Mesodermal cell (in vitro differentiated cells): ENCODE measurements at regions not wholly inside any gene's neighbourhood (a gene's known extent, or its start where the extent isn't known, plus 50 kb on each side); places are given as distances from the start of the nearest gene placed in this dataset.
"Not testable (repeated sequence)": the region's sequence is repeated elsewhere in the genome, so short reads cannot be mapped to it uniquely, and the experiment has no call there.

ENCODE experiments used
- H3K27ac ChIP-seq: 2 replicates; pipeline ENCODE4 v1.7.0; 2013; ENCODE audit warnings: mild to moderate bottlenecking, low read depth, low read length, moderate library complexity; ENCODE audit not compliant: severe bottlenecking
- H3K36me3 ChIP-seq: 2 replicates; pipeline ENCODE4 v1.7.1; 2013; ENCODE audit warnings: mild to moderate bottlenecking, low read length, moderate library complexity; ENCODE audit not compliant: control insufficient read depth, insufficient read depth
- H3K4me1 ChIP-seq: one replicate; pipeline ENCODE4 v1.7.1; 2013; ENCODE audit warnings: mild to moderate bottlenecking, low read length; ENCODE audit not compliant: insufficient read depth, control insufficient read depth, poor library complexity, severe bottlenecking
- H3K4me3 ChIP-seq: 2 replicates; pipeline ENCODE4 v1.7.0; 2013; ENCODE audit warnings: low read length, control low read depth, mild to moderate bottlenecking; ENCODE audit not compliant: insufficient read depth, poor library complexity, severe bottlenecking; ENCODE audit errors: extremely low read depth
- H3K9me3 ChIP-seq: 2 replicates; pipeline ENCODE4 v1.7.1; 2013; ENCODE audit warnings: mild to moderate bottlenecking, low read length, moderate library complexity; ENCODE audit not compliant: control insufficient read depth
- WGBS, 2 experiments: methylation state at CpG; one replicate each; pipeline ENCODE4 v1.1.5; 2013; ENCODE audit warnings: missing lambda C conversion rate in 2 of 2; ENCODE audit not compliant: insufficient coverage in 2 of 2; 5-methylcytosine and 5-hydroxymethylcytosine counted together

- Histone ChIP-seq H3K36me3 (no peaks in the 10 kb centered on the region), H3K9me3 (peaks cover 2% of the 10 kb centered on the region), H3K27ac (no peak overlapping the region), H3K4me1 (no peaks in the 10 kb centered on the region), H3K4me3 (no peak overlapping the region)
- 71 to 90% methylated on average over 1 of the region's 2 CpGs for WGBS, 2 experiments
Measured at GRCh38 chr3:145022447-145022846, 1050.8 kb downstream of the DIPK2A start.

- no CpG with 5 or more reads among the region's 1 CpG for WGBS, 2 experiments
- H3K4me1 ChIP-seq, result no peaks in the 10 kb centered on the region
- no peak overlapping the region for H3K27ac ChIP-seq
- H3K9me3 ChIP-seq, result peaks cover 4% of the 10 kb centered on the region
- no peaks in the 10 kb centered on the region for H3K36me3 ChIP-seq
- no peak overlapping the region for H3K4me3 ChIP-seq
Measured at GRCh38 chr3:145024700-145025099, 1053.1 kb downstream of the DIPK2A start.

- H3K4me1 ChIP-seq, H3K27ac ChIP-seq, H3K4me3 ChIP-seq, H3K9me3 ChIP-seq, H3K36me3 ChIP-seq: not testable (repeated sequence)
- WGBS, 2 experiments, result 66 to 87% methylated on average over 2 to 3 of the region's 3 CpGs
Measured at GRCh38 chr3:145027186-145027585, 1055.6 kb downstream of the DIPK2A start.

GRCh38 chr3:145032791-145033190 is 1061.2 kb downstream of the DIPK2A start:
- Histone ChIP-seq H3K36me3 (no peaks in the 10 kb centered on the region), H3K4me1 (no peaks in the 10 kb centered on the region), H3K9me3 (no peaks in the 10 kb centered on the region), H3K4me3 (no peak overlapping the region), H3K27ac (no peak overlapping the region)
- no CpG with 5 or more reads among the region's 1 CpG for WGBS, 2 experiments

- Histone ChIP-seq H3K4me1 (no peaks in the 10 kb centered on the region), H3K9me3 (no peaks in the 10 kb centered on the region)
Measured at GRCh38 chr3:145035682-145036081, 1064.1 kb downstream of the DIPK2A start.

GRCh38 chr3:145054055-145054454 is 1082.4 kb downstream of the DIPK2A start:
- not testable (repeated sequence) for H3K4me3 ChIP-seq, H3K27ac ChIP-seq, H3K4me1 ChIP-seq, H3K9me3 ChIP-seq, H3K36me3 ChIP-seq
- 100% methylated on average over 1 of the region's 2 CpGs; no CpG with 5 or more reads in 1 of the 2 experiments for WGBS, 2 experiments

More at GRCh38 chr3:145035682-145036081, 1064.1 kb downstream of the DIPK2A start:
- H3K36me3 ChIP-seq, result no peaks in the 10 kb centered on the region
- H3K27ac ChIP-seq, result no peak overlapping the region
- no CpG with 5 or more reads among the region's 1 CpG for WGBS, 2 experiments
- no peak overlapping the region for H3K4me3 ChIP-seq

- H3K36me3 ChIP-seq, result no peaks in the 10 kb centered on the region
- no peak overlapping the region for H3K4me3 ChIP-seq
- H3K4me1 ChIP-seq, result no peaks in the 10 kb centered on the region
- H3K27ac ChIP-seq, result no peak overlapping the region
- no peaks in the 10 kb centered on the region for H3K9me3 ChIP-seq
- 87% methylated on average over 1 of the region's 1 CpG; no CpG with 5 or more reads in 1 of the 2 experiments for WGBS, 2 experiments
Measured at GRCh38 chr3:145055375-145056076, 1083.9 kb downstream of the DIPK2A start.

GRCh38 chr3:145058483-145058882 is 1086.9 kb downstream of the DIPK2A start:
- WGBS, 2 experiments, result no CpG with 5 or more reads among the region's 1 CpG

GRCh38 chr3:145063616-145064015 is 1092.0 kb downstream of the DIPK2A start:
- Histone ChIP-seq H3K4me3 (no peak overlapping the region), H3K36me3 (no peaks in the 10 kb centered on the region), H3K4me1 (no peaks in the 10 kb centered on the region), H3K27ac (no peak overlapping the region), H3K9me3 (peaks cover 19% of the 10 kb centered on the region)
- WGBS, 2 experiments, result 92 to 95% methylated on average over 3 to 4 of the region's 5 CpGs

More at GRCh38 chr3:145058483-145058882, 1086.9 kb downstream of the DIPK2A start:
- Histone ChIP-seq H3K27ac (no peak overlapping the region), H3K4me3 (no peak overlapping the region), H3K4me1 (no peaks in the 10 kb centered on the region), H3K9me3 (peaks cover 19% of the 10 kb centered on the region), H3K36me3 (no peaks in the 10 kb centered on the region)

GRCh38 chr3:145070795-145071194 is 1090.2 kb downstream of the PLOD2 start:
- H3K36me3 ChIP-seq, result no peaks in the 10 kb centered on the region
- WGBS, 2 experiments, result 100% methylated on average over 1 of the region's 2 CpGs; no CpG with 5 or more reads in 1 of the 2 experiments
- H3K27ac ChIP-seq, result no peak overlapping the region
- no peaks in the 10 kb centered on the region for H3K4me1 ChIP-seq
- H3K4me3 ChIP-seq, result no peak overlapping the region
- no peaks in the 10 kb centered on the region for H3K9me3 ChIP-seq

- no peaks in the 10 kb centered on the region for H3K9me3 ChIP-seq
- WGBS, 2 experiments, result no CpG with 5 or more reads among the region's 2 CpGs
- H3K27ac ChIP-seq, result no peak overlapping the region
- no peaks in the 10 kb centered on the region for H3K4me1 ChIP-seq
- H3K4me3 ChIP-seq, result no peak overlapping the region
- H3K36me3 ChIP-seq, result no peaks in the 10 kb centered on the region
Measured at GRCh38 chr3:145079436-145079835, 1081.5 kb downstream of the PLOD2 start.
